HK-2 (cell line): ENCODE measurements at regions not wholly inside any gene's neighbourhood (a gene's known extent, or its start where the extent isn't known, plus 50 kb on each side); places are given as distances from the start of the nearest gene placed in this dataset.

ENCODE experiments used
- DNase-seq: peaks from one replicate; pipeline ENCODE4 v3.0.0-alpha.2; 2018; ENCODE audit not compliant: unreplicated experiment

GRCh38 chr10:43903451-43903850, 254.8 kb upstream of the ZNF32 start:
- no peak for DNase-seq

GRCh38 chr10:43902842-43903241, 254.2 kb upstream of the ZNF32 start:
- DNase-seq, result no peak

GRCh38 chr10:43901744-43902504, 253.2 kb upstream of the ZNF32 start:
- no peak for DNase-seq

- no peak for DNase-seq
Measured at GRCh38 chr10:43901302-43901701, 252.6 kb upstream of the ZNF32 start.

GRCh38 chr10:43900571-43900970, 251.9 kb upstream of the ZNF32 start:
- no peak for DNase-seq

- DNase-seq, result no peak
Measured at GRCh38 chr10:43899224-43899959, 250.7 kb upstream of the ZNF32 start.

GRCh38 chr10:43898592-43898991, 249.9 kb upstream of the ZNF32 start:
- no peak for DNase-seq

GRCh38 chr10:43897765-43898419, 249.2 kb upstream of the ZNF32 start:
- no peak for DNase-seq

- no peak for DNase-seq
Measured at GRCh38 chr10:43892062-43892770, 243.5 kb upstream of the ZNF32 start.

- no peak for DNase-seq
Measured at GRCh38 chr10:43891241-43891640, 242.6 kb upstream of the ZNF32 start.

GRCh38 chr10:43890124-43890523, 241.4 kb upstream of the ZNF32 start:
- no peak for DNase-seq

GRCh38 chr10:43888586-43888985, 239.9 kb upstream of the ZNF32 start:
- DNase-seq, result no peak

- DNase-seq, result no peak
Measured at GRCh38 chr10:43885842-43886241, 237.2 kb upstream of the ZNF32 start.

GRCh38 chr10:43885252-43885651, 236.6 kb upstream of the ZNF32 start:
- DNase-seq, result no peak

GRCh38 chr10:43884501-43885105, 235.9 kb upstream of the ZNF32 start:
- DNase-seq, result no peak

- DNase-seq, result no peak
Measured at GRCh38 chr10:43882711-43883110, 234.0 kb upstream of the ZNF32 start.

GRCh38 chr10:43881657-43882056, 233.0 kb upstream of the ZNF32 start:
- DNase-seq, result no peak

GRCh38 chr10:43880160-43880559, 231.5 kb upstream of the ZNF32 start:
- no peak for DNase-seq

GRCh38 chr10:43879742-43880141, 231.1 kb upstream of the ZNF32 start:
- no peak for DNase-seq

- DNase-seq, result no peak
Measured at GRCh38 chr10:43879162-43879561, 230.5 kb upstream of the ZNF32 start.

- no peak for DNase-seq
Measured at GRCh38 chr10:43878386-43878785, 229.7 kb upstream of the ZNF32 start.

- no peak for DNase-seq
Measured at GRCh38 chr10:43876976-43877375, 228.3 kb upstream of the ZNF32 start.
